Stimulated activated CD8-positive, alpha-beta memory T cell treated with anti-CD3 and anti-CD28 coated beads, Interleukin-2, amount 100 ng/mL, for 48 hours (primary cell): ENCODE measurements at regions not wholly inside any gene's neighbourhood (a gene's known extent, or its start where the extent isn't known, plus 50 kb on each side); places are given as distances from the start of the nearest gene placed in this dataset.
"Not testable (repeated sequence)": the region's sequence is repeated elsewhere in the genome, so short reads cannot be mapped to it uniquely, and the experiment has no call there.

Experiments
- DNase-seq, 2 donors: peaks; one replicate each; pipeline ENCODE4 v3.0.0-alpha.2; 2020; ENCODE audit warnings: low read depth in 2 of 2

- DNase-seq: no peak
Observed at GRCh38 chr7:140283472-140283871, 106.7 kb upstream of the KDM7A start.

DNA sequence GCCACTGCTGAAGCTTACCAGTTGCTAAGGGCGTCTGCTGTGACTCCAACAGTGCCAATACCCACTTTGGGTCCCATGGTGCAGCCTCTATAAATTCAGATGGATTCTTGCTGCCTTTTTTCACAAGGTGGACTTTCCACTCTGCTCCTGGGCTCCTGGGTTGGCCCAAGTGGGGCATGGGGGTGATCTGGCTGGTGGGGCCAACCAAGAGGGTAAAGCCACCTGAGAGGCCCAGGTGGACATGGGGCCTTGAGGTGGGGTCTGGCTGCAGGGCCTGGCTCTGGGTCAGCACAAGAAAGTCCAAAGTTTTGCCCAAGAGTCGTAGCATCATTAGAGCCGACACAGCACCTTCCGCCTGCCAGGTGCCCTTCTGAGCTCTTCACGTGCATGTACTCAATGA, 105.2 kb upstream of the KDM7A start:
- no peak for DNase-seq

- no peak for DNase-seq
Observed at GRCh38 chr7:140281255-140281654, 104.5 kb upstream of the KDM7A start.

GRCh38 chr7:140276001-140276400, 99.2 kb upstream of the KDM7A start:
- no peak for DNase-seq

GRCh38 chr7:140275069-140275965, 98.5 kb upstream of the KDM7A start:
- no peak for DNase-seq

- no peak for DNase-seq
Observed at GRCh38 chr7:140273417-140273816, 96.6 kb upstream of the KDM7A start.

DNA sequence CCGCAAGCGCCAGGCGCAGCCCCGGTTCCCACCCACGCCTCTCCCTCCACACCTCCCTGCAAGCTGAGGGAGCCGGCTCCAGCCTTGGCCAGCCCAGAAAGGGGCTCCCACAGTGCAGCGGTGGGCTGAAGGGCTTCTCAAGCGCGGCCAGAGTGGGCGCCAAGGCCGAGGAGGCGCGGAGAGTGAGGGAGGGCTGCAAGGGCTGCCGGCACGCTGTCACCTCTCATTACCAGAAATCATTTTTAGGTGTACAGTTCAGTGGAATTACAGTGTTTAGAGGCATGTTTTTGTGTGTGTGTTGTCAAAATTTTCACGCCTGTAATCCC, 94.8 kb upstream of the KDM7A start:
- DNase-seq: not testable (repeated sequence)

- no peak for DNase-seq
Observed at GRCh38 chr7:140269004-140269638, 92.3 kb upstream of the KDM7A start.

GRCh38 chr7:140267381-140268226, 90.8 kb upstream of the KDM7A start:
- DNase-seq: no peak

GRCh38 chr7:140263277-140263676, 86.5 kb upstream of the KDM7A start:
- DNase-seq: no peak

DNA sequence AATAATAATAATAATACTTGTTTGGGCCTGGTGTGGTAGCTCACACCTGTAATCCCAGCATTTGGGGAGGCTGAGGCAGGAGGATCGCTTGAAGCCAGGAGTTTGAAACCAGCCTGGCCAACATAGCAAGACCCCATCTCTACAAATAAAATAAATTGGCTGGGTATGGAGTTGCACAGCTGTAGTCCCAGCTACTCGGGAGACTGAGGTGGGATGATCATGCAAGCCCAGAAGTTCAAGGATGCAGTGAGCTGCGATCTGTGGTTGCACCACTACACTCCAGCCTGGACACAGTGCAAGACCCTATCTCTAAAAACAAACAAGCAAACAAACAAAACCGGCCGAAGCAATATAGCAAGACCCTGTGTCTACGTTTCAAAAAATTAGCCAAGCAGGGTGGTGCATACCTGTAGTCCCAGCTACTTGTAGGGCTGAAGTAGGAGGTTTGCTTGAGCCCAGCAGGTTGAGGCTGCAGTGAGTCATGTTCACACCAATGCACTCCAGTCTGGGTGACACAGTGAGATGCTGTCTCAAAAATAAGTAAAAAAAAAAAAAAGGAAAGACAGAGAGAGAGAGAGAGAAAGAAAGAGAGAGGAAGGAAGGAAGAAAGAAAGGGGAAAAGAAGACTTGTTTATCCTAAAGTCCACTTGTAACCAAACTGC, 85.6 kb upstream of the KDM7A start:
- DNase-seq: no peak

- DNase-seq: no peak
Observed at GRCh38 chr7:140261522-140261921, 84.7 kb upstream of the KDM7A start.

DNA sequence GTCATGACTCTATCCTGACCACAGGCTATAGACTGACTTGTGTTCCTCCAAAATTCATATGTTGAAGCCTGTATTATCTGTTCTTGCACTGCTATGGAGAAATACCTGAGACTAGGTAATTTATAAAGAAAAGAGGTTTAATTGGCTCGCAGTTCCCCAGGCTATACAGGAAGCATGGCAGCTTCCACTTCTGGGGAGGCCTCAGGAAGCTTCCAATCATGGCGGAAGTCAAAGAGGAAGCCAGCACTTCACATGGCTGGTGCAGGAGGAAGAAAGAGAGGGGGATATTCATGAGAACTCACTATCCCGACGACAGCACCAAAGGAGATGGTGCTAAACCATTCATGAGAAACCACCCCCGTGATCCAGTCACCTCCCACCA, 84.3 kb upstream of the KDM7A start:
- no peak for DNase-seq

DNA sequence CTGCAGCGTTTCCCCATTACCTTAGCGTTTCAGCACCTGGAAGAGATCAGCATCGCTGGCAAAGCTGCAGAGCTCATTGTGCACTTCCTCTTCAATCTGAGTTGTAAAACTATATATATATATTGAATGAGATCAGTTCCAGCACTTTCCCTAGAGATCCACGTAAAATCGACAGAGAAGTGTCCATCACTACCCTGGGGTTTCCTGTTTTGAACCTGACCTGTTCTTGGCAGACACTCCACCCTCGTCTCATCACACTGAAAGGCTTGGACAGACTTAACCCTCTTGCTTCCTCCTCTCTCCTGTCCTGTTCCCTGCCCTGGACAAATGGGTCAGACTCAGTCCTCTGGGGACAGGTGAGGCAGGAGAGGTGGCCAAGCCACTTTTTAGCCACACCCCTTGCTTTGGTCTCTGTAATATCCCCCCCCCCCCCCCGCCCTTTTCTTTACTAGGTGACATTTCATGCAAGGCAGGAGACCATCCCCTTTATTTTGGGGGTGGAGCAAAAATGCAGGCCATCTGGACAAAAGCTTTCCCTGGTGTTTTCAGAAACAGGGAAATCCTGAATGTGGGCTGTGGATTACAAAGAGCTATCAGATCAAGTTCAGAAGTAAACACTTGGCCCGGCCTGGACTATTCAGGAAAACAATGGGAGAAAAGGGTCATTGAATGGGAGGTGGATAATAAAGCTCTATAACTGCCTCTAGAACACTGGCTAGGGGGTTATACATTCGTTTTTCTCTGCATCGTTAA, 83.7 kb upstream of the KDM7A start:
- no peak for DNase-seq

DNA sequence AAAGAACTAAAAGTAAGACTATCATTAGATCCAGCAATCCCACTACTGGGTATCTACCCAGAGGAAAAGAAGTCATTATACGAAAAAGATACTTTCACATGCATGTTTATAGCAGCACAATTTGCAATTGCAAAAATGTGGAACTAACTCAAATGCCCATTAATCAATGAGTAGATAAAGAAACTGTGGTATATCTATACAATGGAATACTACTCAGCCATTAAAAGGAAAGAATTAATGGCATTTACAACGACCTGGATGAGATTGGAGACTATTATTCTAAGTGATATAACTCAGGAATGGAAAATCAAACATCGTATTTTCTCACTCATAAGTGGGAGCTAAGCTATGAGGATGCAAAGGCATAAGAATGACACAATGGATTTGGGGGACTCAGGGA, 80.5 kb upstream of the KDM7A start:
- DNase-seq: not testable (repeated sequence)

- DNase-seq: not testable (repeated sequence)
Observed at GRCh38 chr7:140254976-140255375, 78.2 kb upstream of the KDM7A start.

GRCh38 chr7:140249036-140249806, 72.4 kb upstream of the KDM7A start:
- DNase-seq: no peak

DNA sequence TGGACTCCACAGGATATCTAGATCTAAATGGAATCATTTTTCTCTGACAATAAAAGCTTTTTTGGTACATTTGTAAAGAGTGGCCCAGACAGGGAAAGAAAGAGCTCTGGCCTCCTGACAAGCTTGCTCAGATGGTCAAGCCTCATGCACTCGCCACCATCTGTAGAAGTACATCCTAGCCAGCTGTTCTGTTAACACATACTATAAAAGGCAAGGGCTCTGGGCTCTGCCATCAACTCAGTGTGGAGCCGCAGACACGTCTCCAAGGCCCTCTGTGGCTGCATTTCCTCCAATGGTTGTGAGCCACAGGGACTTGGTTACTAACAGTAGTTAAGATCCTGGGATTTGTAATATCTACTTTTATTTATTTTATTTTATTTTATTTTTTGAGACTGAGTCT, 70.8 kb upstream of the KDM7A start:
- DNase-seq: no peak

DNA sequence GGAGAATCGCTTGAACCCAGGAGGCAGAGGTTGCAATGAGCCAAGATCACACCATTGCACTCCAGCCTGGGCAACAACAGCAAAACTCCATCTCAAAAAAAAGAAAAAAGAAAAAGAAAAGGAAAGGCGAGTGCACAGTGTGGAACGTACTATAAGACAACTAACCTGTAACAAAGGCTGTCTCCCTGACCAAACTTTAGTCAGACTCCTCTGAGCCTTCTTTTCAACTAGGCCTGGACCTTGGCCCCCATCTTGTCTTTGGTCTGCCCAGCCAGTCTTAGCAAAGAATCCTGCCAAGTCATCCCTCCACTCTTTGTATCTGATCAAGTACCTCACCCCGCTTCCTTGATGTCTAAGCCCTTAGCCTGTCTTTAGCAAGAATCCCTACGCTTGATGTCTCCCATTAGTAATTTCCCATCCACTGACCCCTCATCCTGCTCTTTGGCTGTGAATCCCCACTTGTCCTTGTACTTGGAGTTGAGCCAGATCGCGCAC, 68.9 kb upstream of the KDM7A start:
- no peak for DNase-seq
